Mesenchymal stem cell (in vitro differentiated cells and primary cell): ENCODE measurements at regions not wholly inside any gene's neighbourhood (a gene's known extent, or its start where the extent isn't known, plus 50 kb on each side); places are given as distances from the start of the nearest gene placed in this dataset.

Source experiments
- DNase-seq: peaks from one replicate; pipeline ENCODE4 v3.0.0-alpha.2; 2013
- H2AFZ ChIP-seq: one replicate; pipeline ENCODE4 v1.6.1; 2013; ENCODE audit warnings: low read depth, mild to moderate bottlenecking, control low read depth, inconsistent platforms, low read length, moderate library complexity
- H2AK5ac ChIP-seq: 2 replicates; pipeline ENCODE4 v1.6.1; 2013; ENCODE audit warnings: low read length, moderate library complexity, mild to moderate bottlenecking, inconsistent platforms; ENCODE audit not compliant: severe bottlenecking
- H2BK120ac ChIP-seq: one replicate; pipeline ENCODE4 v1.6.1; 2013; ENCODE audit warnings: low read depth, mild to moderate bottlenecking, inconsistent platforms, low read length, moderate library complexity
- H2BK12ac ChIP-seq, 2 experiments: one replicate each; pipeline ENCODE4 v1.6.1; 2013; ENCODE audit warnings: inconsistent platforms in 2 of 2, low read length in 2 of 2, mild to moderate bottlenecking in 2 of 2, moderate library complexity in 2 of 2, control low read depth in 1 of 2
- H2BK15ac ChIP-seq: one replicate; pipeline ENCODE4 v1.6.1; 2013; ENCODE audit warnings: mild to moderate bottlenecking, low read depth, inconsistent platforms; ENCODE audit not compliant: poor library complexity, severe bottlenecking
- H2BK5ac ChIP-seq: 2 replicates; pipeline ENCODE4 v1.6.1; 2013; ENCODE audit warnings: low read depth, mild to moderate bottlenecking, low read length, control low read depth, inconsistent platforms; ENCODE audit not compliant: poor library complexity, severe bottlenecking
- H3K14ac ChIP-seq, 2 experiments: one replicate each; pipeline ENCODE4 v1.6.1; 2013; ENCODE audit warnings: inconsistent platforms in 2 of 2, low read length in 2 of 2, control low read depth in 1 of 2, mild to moderate bottlenecking in 1 of 2, moderate library complexity in 1 of 2
- H3K18ac ChIP-seq, 2 experiments: one replicate each; pipeline ENCODE4 v1.6.1; 2013; ENCODE audit warnings: inconsistent platforms in 2 of 2, low read length in 2 of 2, control low read depth in 1 of 2, low read depth in 1 of 2, mild to moderate bottlenecking in 1 of 2
- H3K23ac ChIP-seq, 2 experiments: one replicate each; pipeline ENCODE4 v1.6.1; 2013; ENCODE audit warnings: inconsistent platforms in 2 of 2, low read length in 2 of 2, mild to moderate bottlenecking in 2 of 2, moderate library complexity in 2 of 2, control low read depth in 1 of 2
- H3K27ac ChIP-seq: 2 replicates; pipeline ENCODE4 v1.5.1; 2013; ENCODE audit warnings: mild to moderate bottlenecking, moderate library complexity, low read length, control low read depth, inconsistent platforms; ENCODE audit not compliant: poor library complexity, severe bottlenecking
- H3K27me3 ChIP-seq, 2 experiments: 2 replicates each; pipeline versions ENCODE4 v1.6.1 to v1.7.0; 2013; ENCODE audit warnings: low read length in 2 of 2, mild to moderate bottlenecking in 2 of 2, moderate library complexity in 2 of 2, control low read depth in 1 of 2, inconsistent platforms in 1 of 2; ENCODE audit not compliant: control insufficient read depth in 1 of 2, insufficient read depth in 1 of 2
- H3K36me3 ChIP-seq, 2 experiments: 2 replicates each; pipeline versions ENCODE4 v1.6.1 to v1.7.0; 2013; ENCODE audit warnings: low read length in 2 of 2, control low read depth in 1 of 2, inconsistent platforms in 1 of 2, low read depth in 1 of 2, mild to moderate bottlenecking in 1 of 2; ENCODE audit not compliant: insufficient read depth in 2 of 2, control insufficient read depth in 1 of 2
- H3K4ac ChIP-seq, 2 experiments: one replicate each; pipeline ENCODE4 v1.6.1; 2013; ENCODE audit warnings: inconsistent platforms in 2 of 2, low read length in 2 of 2, mild to moderate bottlenecking in 2 of 2, moderate library complexity in 2 of 2, control low read depth in 1 of 2, low read depth in 1 of 2
- H3K4me1 ChIP-seq: 2 replicates; pipeline ENCODE4 v1.6.1; 2013; ENCODE audit warnings: low read depth, low read length, control low read depth; ENCODE audit not compliant: control insufficient read depth, insufficient read depth
- H3K4me2 ChIP-seq: 2 replicates; pipeline ENCODE4 v1.6.1; 2013; ENCODE audit warnings: low read length, mild to moderate bottlenecking, inconsistent platforms; ENCODE audit not compliant: poor library complexity, severe bottlenecking
- H3K4me3 ChIP-seq, 2 experiments: 2 replicates each; pipeline versions ENCODE4 v1.5.1 to v1.7.0; 2013; ENCODE audit warnings: low read length in 2 of 2, mild to moderate bottlenecking in 2 of 2, control low read depth in 1 of 2, low read depth in 1 of 2; ENCODE audit not compliant: insufficient read depth in 1 of 2
- H3K79me1 ChIP-seq: replicated peaks from 2 replicates; pipeline ENCODE4 v1.6.1; 2013; ENCODE audit warnings: mild to moderate bottlenecking, control low read depth, low read length, inconsistent platforms; ENCODE audit not compliant: poor library complexity, severe bottlenecking
- H3K9ac ChIP-seq: 2 replicates; pipeline ENCODE4 v1.7.0; 2013; ENCODE audit warnings: mild to moderate bottlenecking, low read length, moderate library complexity
- H3K9me3 ChIP-seq: 2 replicates; pipeline ENCODE4 v1.7.0; 2013; ENCODE audit warnings: mild to moderate bottlenecking, low read length; ENCODE audit not compliant: control insufficient read depth
- H4K8ac ChIP-seq: one replicate; pipeline ENCODE4 v1.6.1; 2013; ENCODE audit warnings: inconsistent platforms, mild to moderate bottlenecking, low read length, moderate library complexity
- H4K91ac ChIP-seq: one replicate; pipeline ENCODE4 v1.6.1; 2013; ENCODE audit warnings: mild to moderate bottlenecking, low read length, inconsistent platforms
- WGBS: methylation state at CpG from one replicate; pipeline ENCODE4 v1.1.7; 2013; ENCODE audit warnings: mixed read lengths; 5-methylcytosine and 5-hydroxymethylcytosine counted together

- H3K9me3 ChIP-seq = no peaks in the 10 kb centered on the region
- H3K4me1 ChIP-seq = peaks cover 1% of the 10 kb centered on the region
- no peak overlapping the region for H3K4me2 ChIP-seq
- no peak overlapping the region for H2AFZ ChIP-seq
- H2BK15ac ChIP-seq = no peak overlapping the region
- no peaks in the 10 kb centered on the region for H3K27me3 ChIP-seq
- no peak overlapping the region for H4K8ac ChIP-seq
- H2BK12ac ChIP-seq = no peak overlapping the region
- no peak overlapping the region for H3K4ac ChIP-seq
- WGBS = 40% methylated on average over 1 of the region's 1 CpG
- no peak overlapping the region for H3K4me3 ChIP-seq
- peak overlapping the region in 1 of 2 experiments; percentile 40 for H3K18ac ChIP-seq
- no peak overlapping the region for H3K14ac ChIP-seq
- H3K27ac ChIP-seq = no peak overlapping the region
- H3K9ac ChIP-seq = no peak overlapping the region
- H3K23ac ChIP-seq = no peak overlapping the region
- DNase-seq = no peak
- H2BK5ac ChIP-seq = no peak overlapping the region
- no peak overlapping the region for H2AK5ac ChIP-seq
- H4K91ac ChIP-seq = no peak overlapping the region
- H3K79me1 ChIP-seq = no peaks in the 10 kb centered on the region
- no peak overlapping the region for H2BK120ac ChIP-seq
- no peaks in the 10 kb centered on the region for H3K36me3 ChIP-seq
Measured at GRCh38 chr1:82321794-82322193, 521.1 kb downstream of the ADGRL2 start.

DNA sequence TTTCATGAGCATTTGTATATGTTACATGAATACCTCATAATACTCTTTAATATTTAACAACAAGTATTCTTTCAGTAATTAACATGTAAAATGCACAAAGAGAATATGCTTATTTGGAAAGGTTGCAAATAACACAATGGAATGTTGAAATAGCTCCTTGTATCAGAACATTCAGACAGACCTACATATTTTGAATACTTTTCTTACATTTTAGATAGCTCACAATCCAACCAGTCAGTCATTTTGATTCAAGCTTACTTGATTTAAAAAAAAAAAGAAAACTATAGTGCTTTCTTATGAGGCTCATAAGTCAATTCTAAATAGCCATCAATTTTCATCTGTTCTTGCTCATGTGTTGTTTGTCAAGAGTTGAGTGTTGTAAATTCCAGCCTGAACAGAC lies 518.8 kb downstream of the ADGRL2 start:
- Histone ChIP-seq H4K91ac (no peak overlapping the region), H3K9ac (no peak overlapping the region), H2AFZ (no peak overlapping the region), H4K8ac (no peak overlapping the region), H2AK5ac (no peak overlapping the region), H2BK5ac (no peak overlapping the region), H2BK120ac (no peak overlapping the region), H3K14ac (no peak overlapping the region), H3K4me3 (no peak overlapping the region), H3K23ac (no peak overlapping the region), H2BK15ac (no peak overlapping the region), H2BK12ac (no peak overlapping the region), H3K4ac (no peak overlapping the region), H3K27me3 (no peaks in the 10 kb centered on the region), H3K79me1 (no peaks in the 10 kb centered on the region), H3K4me2 (no peak overlapping the region), H3K36me3 (no peaks in the 10 kb centered on the region), H3K4me1 (peaks cover 1% of the 10 kb centered on the region), H3K9me3 (no peaks in the 10 kb centered on the region), H3K27ac (no peak overlapping the region), H3K18ac (no peak overlapping the region)
- no peak for DNase-seq

- H3K27me3 ChIP-seq = no peaks in the 10 kb centered on the region
- H2AFZ ChIP-seq = no peak overlapping the region
- H3K9ac ChIP-seq = no peak overlapping the region
- no peaks in the 10 kb centered on the region for H3K9me3 ChIP-seq
- H2BK120ac ChIP-seq = no peak overlapping the region
- H3K4me3 ChIP-seq = no peak overlapping the region
- no peak overlapping the region for H3K4ac ChIP-seq
- no peak overlapping the region for H2BK5ac ChIP-seq
- 12% methylated on average over 2 of the region's 2 CpGs for WGBS
- peaks cover 1% of the 10 kb centered on the region for H3K4me1 ChIP-seq
- no peaks in the 10 kb centered on the region for H3K36me3 ChIP-seq
- no peaks in the 10 kb centered on the region for H3K79me1 ChIP-seq
- H4K8ac ChIP-seq = no peak overlapping the region
- H3K4me2 ChIP-seq = no peak overlapping the region
- no peak overlapping the region for H2AK5ac ChIP-seq
- H3K27ac ChIP-seq = no peak overlapping the region
- no peak overlapping the region for H3K14ac ChIP-seq
- no peak overlapping the region for H2BK15ac ChIP-seq
- no peak overlapping the region for H2BK12ac ChIP-seq
- no peak overlapping the region for H4K91ac ChIP-seq
- H3K18ac ChIP-seq = no peak overlapping the region
- H3K23ac ChIP-seq = no peak overlapping the region
- DNase-seq = peak; percentile 58
Measured at GRCh38 chr1:82318921-82319320, 518.2 kb downstream of the ADGRL2 start.

DNA sequence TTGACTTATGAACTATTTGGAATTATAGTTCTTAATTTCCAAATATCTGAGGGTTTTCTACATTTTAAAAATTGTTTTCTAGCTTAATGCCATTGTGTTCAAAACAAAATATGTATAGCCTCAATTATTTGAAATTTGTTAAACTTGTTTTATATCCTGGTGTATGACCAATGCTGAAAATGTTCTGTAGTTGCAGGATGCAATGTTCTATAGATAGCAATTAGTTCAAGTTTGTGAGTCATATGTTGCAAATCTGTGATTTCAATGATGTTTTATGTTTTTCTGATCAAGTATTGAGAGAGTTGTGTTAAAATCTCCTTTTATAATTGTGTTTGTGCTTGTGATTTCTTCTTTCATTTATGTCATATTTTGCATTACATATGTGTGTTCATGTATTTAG lies 517.5 kb downstream of the ADGRL2 start:
- H3K4me3 ChIP-seq = no peak overlapping the region
- peak; percentile 44 for DNase-seq
- H2BK12ac ChIP-seq = no peak overlapping the region
- H2BK15ac ChIP-seq = no peak overlapping the region
- no peak overlapping the region for H2AFZ ChIP-seq
- no peak overlapping the region for H4K91ac ChIP-seq
- no peak overlapping the region for H3K4ac ChIP-seq
- no peaks in the 10 kb centered on the region for H3K27me3 ChIP-seq
- no peak overlapping the region for H3K4me2 ChIP-seq
- H2AK5ac ChIP-seq = no peak overlapping the region
- no peak overlapping the region for H3K27ac ChIP-seq
- no peaks in the 10 kb centered on the region for H3K36me3 ChIP-seq
- H2BK120ac ChIP-seq = no peak overlapping the region
- H3K9me3 ChIP-seq = no peaks in the 10 kb centered on the region
- H3K9ac ChIP-seq = no peak overlapping the region
- no peak overlapping the region for H3K18ac ChIP-seq
- H3K14ac ChIP-seq = no peak overlapping the region
- no peak overlapping the region for H3K23ac ChIP-seq
- peaks cover 1% of the 10 kb centered on the region for H3K4me1 ChIP-seq
- no peak overlapping the region for H4K8ac ChIP-seq
- H2BK5ac ChIP-seq = no peak overlapping the region
- H3K79me1 ChIP-seq = no peaks in the 10 kb centered on the region
